22Rv1 (cell line): ENCODE measurements at regions not wholly inside any gene's neighbourhood (a gene's known extent, or its start where the extent isn't known, plus 50 kb on each side); places are given as distances from the start of the nearest gene placed in this dataset.

Source experiments
- ZFX ChIP-seq: fragments of 450-650 bp; IDR thresholded peaks from 2 replicates; pipeline ENCODE4 v1.6.1; 2017; ENCODE audit warnings: antibody characterized with exemption, borderline replicate concordance
- TF ChIP-seq, protein P1 (sequence below): fragments of 450-650 bp; IDR thresholded peaks from 2 replicates; pipeline ENCODE4 v1.5.1; 2017; ENCODE audit warnings: mild to moderate bottlenecking

DNA sequence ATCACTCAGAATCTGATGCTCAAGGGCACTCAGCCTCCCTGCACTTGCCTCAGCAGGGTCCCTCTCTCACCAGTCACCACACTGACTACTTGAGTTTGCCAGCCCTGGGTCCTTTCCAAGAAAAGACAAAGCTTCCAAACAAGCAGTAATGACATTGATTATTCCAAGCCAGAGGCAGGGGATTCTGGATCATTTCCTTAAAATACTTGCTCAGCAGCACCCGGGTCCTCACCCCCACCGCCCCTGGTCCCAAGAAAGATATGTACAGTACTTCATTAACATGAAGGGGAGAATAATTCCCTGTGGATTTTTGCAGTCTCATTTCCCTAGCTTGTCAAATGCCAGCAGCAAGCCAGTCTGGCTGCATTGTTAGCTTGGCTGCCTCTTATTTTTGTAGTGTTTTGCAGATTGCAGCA is 83.2 kb upstream of the GNAO1 start:
- TF ChIP-seq, protein P1, sequence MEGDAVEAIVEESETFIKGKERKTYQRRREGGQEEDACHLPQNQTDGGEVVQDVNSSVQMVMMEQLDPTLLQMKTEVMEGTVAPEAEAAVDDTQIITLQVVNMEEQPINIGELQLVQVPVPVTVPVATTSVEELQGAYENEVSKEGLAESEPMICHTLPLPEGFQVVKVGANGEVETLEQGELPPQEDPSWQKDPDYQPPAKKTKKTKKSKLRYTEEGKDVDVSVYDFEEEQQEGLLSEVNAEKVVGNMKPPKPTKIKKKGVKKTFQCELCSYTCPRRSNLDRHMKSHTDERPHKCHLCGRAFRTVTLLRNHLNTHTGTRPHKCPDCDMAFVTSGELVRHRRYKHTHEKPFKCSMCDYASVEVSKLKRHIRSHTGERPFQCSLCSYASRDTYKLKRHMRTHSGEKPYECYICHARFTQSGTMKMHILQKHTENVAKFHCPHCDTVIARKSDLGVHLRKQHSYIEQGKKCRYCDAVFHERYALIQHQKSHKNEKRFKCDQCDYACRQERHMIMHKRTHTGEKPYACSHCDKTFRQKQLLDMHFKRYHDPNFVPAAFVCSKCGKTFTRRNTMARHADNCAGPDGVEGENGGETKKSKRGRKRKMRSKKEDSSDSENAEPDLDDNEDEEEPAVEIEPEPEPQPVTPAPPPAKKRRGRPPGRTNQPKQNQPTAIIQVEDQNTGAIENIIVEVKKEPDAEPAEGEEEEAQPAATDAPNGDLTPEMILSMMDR, result no peak
- TF ChIP-seq ZFX, result no peak
